Stimulated activated effector memory CD8-positive, alpha-beta T cell treated with anti-CD3 and anti-CD28 coated beads, Interleukin-12 subunit alpha, Interleukin-12 subunit beta, amount 100 ng/mL, for 72 hours (primary cell): ENCODE measurements at regions not wholly inside any gene's neighbourhood (a gene's known extent, or its start where the extent isn't known, plus 50 kb on each side); places are given as distances from the start of the nearest gene placed in this dataset.
"Not testable (repeated sequence)": the region's sequence is repeated elsewhere in the genome, so short reads cannot be mapped to it uniquely, and the experiment has no call there.

ENCODE experiments used
- ATAC-seq: fragments of 150-1000 bp; cut with Tn5 transposase; 2 replicates; pipeline ENCODE4 v1.10.0; 2021
- DNase-seq, 2 donors: peaks; one replicate each; pipeline ENCODE4 v3.0.0; 2021 to 2022; ENCODE audit warnings: low spot score in 2 of 2
- H3K27ac Mint-ChIP-seq: one replicate; pipeline ENCODE4 v1.8.0; 2022; ENCODE audit warnings: mild to moderate bottlenecking, mixed read lengths
- H3K36me3 Mint-ChIP-seq: one replicate; pipeline ENCODE4 v1.8.0; 2022; ENCODE audit warnings: mild to moderate bottlenecking, mixed read lengths
- H3K4me1 Mint-ChIP-seq: one replicate; pipeline ENCODE4 v1.8.0; 2022; ENCODE audit warnings: mixed read lengths
- H3K4me3 Mint-ChIP-seq: one replicate; pipeline ENCODE4 v1.8.0; 2022; ENCODE audit warnings: mild to moderate bottlenecking, mixed read lengths
- H3K9me3 Mint-ChIP-seq: one replicate; pipeline ENCODE4 v1.8.0; 2022; ENCODE audit warnings: mixed read lengths

- DNase-seq (no peak), ATAC-seq (no peak)
- H3K4me3 Mint-ChIP-seq = no peak overlapping the region
- no peak overlapping the region for H3K27ac Mint-ChIP-seq
- no peaks in the 10 kb centered on the region for H3K36me3 Mint-ChIP-seq
- H3K4me1 Mint-ChIP-seq = no peaks in the 10 kb centered on the region
- no peaks in the 10 kb centered on the region for H3K9me3 Mint-ChIP-seq
Observed at GRCh38 chr15:79572691-79573404, 140.7 kb downstream of the MINAR1 start.

DNA sequence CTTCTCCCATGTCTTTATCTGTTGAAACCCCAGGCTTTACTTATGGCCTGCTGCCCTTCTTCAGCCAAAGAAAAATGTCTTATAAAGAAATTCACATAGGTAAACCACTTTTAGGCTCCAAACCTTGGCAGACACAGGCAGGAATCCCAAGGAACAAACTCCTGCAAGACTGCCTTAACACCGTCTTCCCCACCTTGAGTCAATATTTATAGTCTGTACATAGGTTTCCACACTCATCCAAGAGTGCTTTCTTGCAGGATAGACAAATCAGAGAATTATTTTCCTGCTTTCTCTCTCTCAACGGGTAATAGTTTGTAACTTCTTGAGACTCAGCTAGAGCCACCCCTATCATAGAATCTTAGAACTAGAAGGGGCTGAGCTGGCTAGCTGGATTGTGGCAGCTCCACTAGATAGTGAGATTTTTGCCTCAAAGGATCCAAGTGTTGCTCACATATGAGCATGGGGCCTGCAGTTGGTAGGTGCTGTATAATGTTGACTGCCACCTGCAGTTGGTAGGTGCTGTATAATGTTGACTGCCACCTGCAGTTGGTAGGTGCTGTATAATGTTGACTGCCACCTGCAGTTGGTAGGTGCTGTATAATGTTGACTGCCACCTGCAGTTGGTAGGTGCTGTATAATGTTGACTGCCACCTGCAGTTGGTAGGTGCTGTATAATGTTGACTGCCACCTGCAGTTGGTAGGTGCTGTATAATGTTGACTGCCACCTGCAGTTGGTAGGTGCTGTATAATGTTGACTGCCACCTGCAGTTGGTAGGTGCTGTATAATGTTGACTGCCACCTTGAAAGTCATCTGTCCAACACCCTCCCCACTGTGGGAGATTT is 142.5 kb downstream of the MINAR1 start:
- ATAC-seq, H3K4me3 Mint-ChIP-seq, H3K36me3 Mint-ChIP-seq, H3K9me3 Mint-ChIP-seq, DNase-seq, H3K27ac Mint-ChIP-seq, H3K4me1 Mint-ChIP-seq: not testable (repeated sequence)

GRCh38 chr15:79582650-79583049 is 150.5 kb downstream of the MINAR1 start:
- Mint-ChIP-seq H3K4me3 (no peak overlapping the region), H3K36me3 (no peaks in the 10 kb centered on the region)
- no peak for DNase-seq

DNA sequence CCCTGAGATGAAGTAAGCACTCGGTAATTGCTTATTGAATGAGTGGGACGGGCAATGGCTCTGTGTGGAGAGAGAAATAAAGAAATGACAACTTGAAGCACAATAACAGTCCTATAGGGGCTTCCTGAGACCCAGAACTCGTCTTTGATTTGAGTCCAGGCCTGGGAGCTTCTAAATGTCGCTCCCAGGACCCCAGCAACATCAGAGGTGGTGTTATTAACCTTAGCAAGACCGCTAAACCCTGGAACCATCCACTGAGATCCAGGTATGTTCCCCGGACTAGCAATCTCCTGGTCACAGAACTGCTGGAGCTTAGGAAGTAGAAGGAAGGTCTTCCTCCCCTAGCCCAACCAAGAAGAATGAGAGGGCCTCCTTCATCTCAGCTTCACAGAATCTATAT is 160.0 kb downstream of the MINAR1 start:
- Mint-ChIP-seq H3K9me3 (no peaks in the 10 kb centered on the region), H3K27ac (no peak overlapping the region), H3K4me3 (no peak overlapping the region), H3K36me3 (no peaks in the 10 kb centered on the region), H3K4me1 (no peaks in the 10 kb centered on the region)
- DNase-seq (peak in 1 of 2 donors; percentile 12), ATAC-seq (no peak)

More at GRCh38 chr15:79582650-79583049, 150.5 kb downstream of the MINAR1 start:
- no peak for ATAC-seq
- Mint-ChIP-seq H3K4me1 (no peaks in the 10 kb centered on the region), H3K27ac (no peak overlapping the region), H3K9me3 (no peaks in the 10 kb centered on the region)

- Mint-ChIP-seq H3K4me3 (no peak overlapping the region), H3K4me1 (no peaks in the 10 kb centered on the region), H3K36me3 (no peaks in the 10 kb centered on the region), H3K27ac (no peak overlapping the region), H3K9me3 (no peaks in the 10 kb centered on the region)
- no peak for DNase-seq
- ATAC-seq = no peak
Observed at GRCh38 chr15:79593119-79593869, 161.2 kb downstream of the MINAR1 start.

- Mint-ChIP-seq H3K4me1 (no peaks in the 10 kb centered on the region), H3K4me3 (no peak overlapping the region), H3K36me3 (no peaks in the 10 kb centered on the region), H3K9me3 (no peaks in the 10 kb centered on the region), H3K27ac (no peak overlapping the region)
- ATAC-seq (no peak), DNase-seq (no peak)
Observed at GRCh38 chr15:79595306-79595705, 163.2 kb downstream of the MINAR1 start.

GRCh38 chr15:79595995-79596622 is 164.0 kb downstream of the MINAR1 start:
- no peak overlapping the region for H3K27ac Mint-ChIP-seq
- ATAC-seq = peak; percentile 89
- no peaks in the 10 kb centered on the region for H3K9me3 Mint-ChIP-seq
- peak; percentile 11 to 66 for DNase-seq
- no peaks in the 10 kb centered on the region for H3K4me1 Mint-ChIP-seq
- no peak overlapping the region for H3K4me3 Mint-ChIP-seq
- no peaks in the 10 kb centered on the region for H3K36me3 Mint-ChIP-seq

GRCh38 chr15:79598639-79599038 is 166.5 kb downstream of the MINAR1 start:
- ATAC-seq (no peak), DNase-seq (no peak)
- no peak overlapping the region for H3K4me3 Mint-ChIP-seq
- no peaks in the 10 kb centered on the region for H3K9me3 Mint-ChIP-seq
- no peaks in the 10 kb centered on the region for H3K36me3 Mint-ChIP-seq
- H3K27ac Mint-ChIP-seq = no peak overlapping the region
- no peaks in the 10 kb centered on the region for H3K4me1 Mint-ChIP-seq

- Mint-ChIP-seq H3K9me3 (no peaks in the 10 kb centered on the region), H3K4me1 (no peaks in the 10 kb centered on the region), H3K4me3 (no peak overlapping the region), H3K36me3 (no peaks in the 10 kb centered on the region), H3K27ac (no peak overlapping the region)
- DNase-seq (no peak), ATAC-seq (no peak)
Observed at GRCh38 chr15:79601405-79602086, 169.4 kb downstream of the MINAR1 start.

DNA sequence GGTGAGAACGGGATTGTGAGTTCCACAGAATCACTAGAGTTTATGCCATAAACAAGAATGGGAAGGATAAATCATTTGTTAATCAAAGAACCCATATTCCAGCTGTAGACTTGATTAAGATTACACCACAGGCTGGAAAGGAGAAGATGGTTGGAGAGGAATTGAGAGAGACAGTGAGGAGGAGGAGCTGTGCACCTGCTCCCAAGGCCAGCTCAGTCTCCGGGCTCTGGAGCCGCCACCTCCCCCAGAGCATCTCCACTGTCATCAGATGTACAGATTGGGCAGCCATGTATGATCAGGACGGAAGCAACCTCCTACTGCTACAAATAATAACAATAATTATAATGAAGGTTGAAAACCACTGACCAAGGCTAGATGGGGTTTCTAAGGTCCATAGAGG is 170.0 kb downstream of the MINAR1 start:
- Mint-ChIP-seq H3K4me3 (no peak overlapping the region), H3K27ac (no peak overlapping the region), H3K4me1 (no peaks in the 10 kb centered on the region), H3K36me3 (no peaks in the 10 kb centered on the region), H3K9me3 (no peaks in the 10 kb centered on the region)
- no peak for ATAC-seq
- no peak for DNase-seq

GRCh38 chr15:79602731-79603130 is 170.6 kb downstream of the MINAR1 start:
- no peaks in the 10 kb centered on the region for H3K36me3 Mint-ChIP-seq
- H3K4me1 Mint-ChIP-seq = no peaks in the 10 kb centered on the region
- H3K9me3 Mint-ChIP-seq = no peaks in the 10 kb centered on the region
- H3K27ac Mint-ChIP-seq = no peak overlapping the region
- no peak for DNase-seq
- H3K4me3 Mint-ChIP-seq = no peak overlapping the region
- ATAC-seq = no peak

DNA sequence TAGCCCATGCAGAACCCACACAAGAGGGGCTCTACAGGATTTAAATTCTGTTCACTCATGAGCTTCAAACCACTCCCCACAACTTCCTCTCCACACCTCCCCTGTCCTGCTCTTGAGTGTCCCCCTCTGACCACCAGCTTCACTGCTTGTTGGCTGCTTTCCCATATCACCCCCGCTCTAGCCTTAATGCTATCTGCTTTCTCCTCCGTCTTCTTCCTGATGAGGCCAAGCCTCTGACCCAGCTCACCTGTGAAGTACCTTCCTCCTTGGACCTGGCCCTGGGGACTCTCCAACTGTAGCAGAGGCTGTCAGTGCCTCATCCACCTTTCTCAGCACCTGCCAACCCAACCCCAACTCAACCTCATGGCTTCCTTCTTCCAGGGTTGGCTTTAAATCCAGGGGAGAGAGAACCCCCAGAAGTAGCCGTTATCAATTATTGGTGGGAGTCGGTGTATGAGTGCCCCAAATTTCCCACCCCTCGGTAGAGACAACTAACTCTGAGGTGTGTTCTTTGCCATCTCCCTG is 174.8 kb downstream of the MINAR1 start:
- no peaks in the 10 kb centered on the region for H3K9me3 Mint-ChIP-seq
- ATAC-seq (no peak), DNase-seq (no peak)
- H3K4me1 Mint-ChIP-seq = no peaks in the 10 kb centered on the region
- no peak overlapping the region for H3K27ac Mint-ChIP-seq
- H3K36me3 Mint-ChIP-seq = no peaks in the 10 kb centered on the region
- no peak overlapping the region for H3K4me3 Mint-ChIP-seq

DNA sequence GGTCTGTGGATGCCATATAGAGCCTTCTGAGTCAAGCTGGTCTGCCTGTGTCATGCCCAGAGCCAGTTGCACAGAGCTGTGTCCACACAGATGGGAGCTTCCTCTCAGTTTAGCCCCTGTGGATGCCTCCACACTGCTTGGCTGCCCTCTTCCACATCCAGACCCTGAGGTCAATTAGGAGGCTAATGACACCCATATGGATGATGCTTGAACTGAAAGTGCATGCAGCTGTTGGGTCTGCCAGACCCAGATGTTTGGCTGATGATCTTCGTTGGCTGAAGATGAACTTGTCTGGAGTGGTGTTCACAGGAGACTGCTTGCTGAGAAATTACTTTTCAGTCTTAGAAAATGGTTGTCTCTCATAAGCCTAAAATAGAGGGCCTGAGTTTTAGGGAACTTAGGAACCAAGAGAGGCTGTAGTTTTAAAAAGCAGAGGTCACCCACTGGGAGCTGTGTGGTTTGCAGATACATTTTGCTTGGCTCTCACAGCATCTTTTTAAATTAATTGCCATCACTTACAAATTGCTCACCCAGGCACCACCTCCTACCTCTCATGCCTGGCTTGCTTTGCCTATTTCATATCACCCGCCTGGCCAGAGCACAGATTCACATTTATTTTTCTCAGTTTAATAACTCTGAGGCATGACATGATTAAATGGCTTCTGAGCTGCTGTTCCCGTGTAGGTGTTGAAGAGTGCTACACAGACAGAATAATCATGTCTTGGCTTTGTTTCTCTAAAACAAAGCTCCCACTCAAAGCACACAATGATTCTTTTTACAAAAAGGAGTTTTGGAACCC is 176.1 kb downstream of the MINAR1 start:
- ATAC-seq (no peak), DNase-seq (no peak)
- Mint-ChIP-seq H3K4me3 (no peak overlapping the region), H3K4me1 (no peaks in the 10 kb centered on the region), H3K9me3 (no peaks in the 10 kb centered on the region), H3K27ac (no peak overlapping the region), H3K36me3 (no peaks in the 10 kb centered on the region)

- H3K4me3 Mint-ChIP-seq = no peak overlapping the region
- H3K27ac Mint-ChIP-seq = no peak overlapping the region
- no peak for ATAC-seq
Observed at GRCh38 chr15:79609506-79609905, 177.4 kb downstream of the MINAR1 start.

More at GRCh38 chr15:79609506-79609905, 177.4 kb downstream of the MINAR1 start:
- H3K4me1 Mint-ChIP-seq = no peaks in the 10 kb centered on the region
- no peaks in the 10 kb centered on the region for H3K9me3 Mint-ChIP-seq
- DNase-seq = no peak
- no peaks in the 10 kb centered on the region for H3K36me3 Mint-ChIP-seq
